CD4-positive, alpha-beta T cell (primary cell): ENCODE measurements at regions not wholly inside any gene's neighbourhood (a gene's known extent, or its start where the extent isn't known, plus 50 kb on each side); places are given as distances from the start of the nearest gene placed in this dataset.

Experiments used
- ATAC-seq: fragments of 200-7000 bp; cut with Tn5 transposase; one replicate; pipeline ENCODE4 v1.10.0; 2022; ENCODE audit warnings: mild to moderate bottlenecking; ENCODE audit not compliant: poor library complexity
- CTCF ChIA-PET: fragments of 350-600 bp; sonication (Branson Sonifier 250); formaldehyde crosslinking; loops from one replicate; lab custom pipeline; 2021; ENCODE audit warnings: antibody characterized with exemption, inconsistent platforms; lab: Charles Lee
- POLR2A ChIA-PET: fragments of 350-600 bp; sonication (Branson Sonifier 250); formaldehyde crosslinking; loops from one replicate; lab custom pipeline; 2021; ENCODE audit warnings: antibody characterized with exemption, inconsistent platforms; lab: Charles Lee
- DNase-seq, 14 experiments: peaks; one replicate each; pipeline ENCODE4 v3.0.0-alpha.2; 2013 to 2020; ENCODE audit warnings: mixed read lengths in 2 of 14
- H3K27ac ChIP-seq, 2 donors: one replicate each; pipeline versions ENCODE4 v1.5.1 to v1.7.0; 2013; ENCODE audit warnings: low read length in 2 of 2, low read depth in 1 of 2, mild to moderate bottlenecking in 1 of 2
- H3K27me3 ChIP-seq, 2 experiments: 1 replicate in 1 of 2; 2 replicates in 1 of 2; pipeline versions ENCODE4 v1.6.1 to v1.7.0; 2013; ENCODE audit warnings: low read length in 2 of 2, control low read depth in 1 of 2, mild to moderate bottlenecking in 1 of 2, moderate library complexity in 1 of 2; ENCODE audit not compliant: insufficient read depth in 2 of 2, control insufficient read depth in 1 of 2
- H3K36me3 ChIP-seq: one replicate; pipeline ENCODE4 v1.6.1; 2013; ENCODE audit warnings: low read length, control low read depth; ENCODE audit not compliant: insufficient read depth
- H3K4me1 ChIP-seq: one replicate; pipeline ENCODE4 v1.6.1; 2013; ENCODE audit warnings: low read length, control low read depth; ENCODE audit not compliant: insufficient read depth
- H3K4me3 ChIP-seq: one replicate; pipeline ENCODE4 v1.5.1; 2013; ENCODE audit warnings: mild to moderate bottlenecking, low read length, moderate library complexity
- H3K9me3 ChIP-seq, 2 experiments: 1 replicate in 1 of 2; 2 replicates in 1 of 2; pipeline versions ENCODE4 v1.6.1 to v1.7.0; 2013; ENCODE audit warnings: low read length in 2 of 2, mild to moderate bottlenecking in 2 of 2, control low read depth in 1 of 2, moderate library complexity in 1 of 2; ENCODE audit not compliant: control insufficient read depth in 1 of 2, insufficient read depth in 1 of 2
- H3K27ac Mint-ChIP-seq: one replicate; pipeline ENCODE4 v1.8.0; 2020; ENCODE audit warnings: mixed read lengths
- H3K27me3 Mint-ChIP-seq: one replicate; pipeline ENCODE4 v1.8.0; 2021; ENCODE audit warnings: mixed read lengths
- H3K36me3 Mint-ChIP-seq: one replicate; pipeline ENCODE4 v1.8.0; 2021; ENCODE audit warnings: low read depth, mixed read lengths
- H3K4me1 Mint-ChIP-seq: one replicate; pipeline ENCODE4 v1.8.0; 2021; ENCODE audit warnings: low read depth, mixed read lengths
- H3K4me3 Mint-ChIP-seq: one replicate; pipeline ENCODE4 v1.8.0; 2020; ENCODE audit warnings: mild to moderate bottlenecking, mixed read lengths
- H3K9me3 Mint-ChIP-seq: one replicate; pipeline ENCODE4 v1.8.0; 2020; ENCODE audit warnings: mixed read lengths
- intact Hi-C, 2 experiments: fragments of 100-400 bp; cut with DNase I in 1 of 2; cut with micrococcal nuclease in 1 of 2; formaldehyde crosslinking; loops; one replicate each; pipeline versions ENCODE4 v1.15.1 to v1.9.0; 2023 to 2025; cut with DNase I, micrococcal nuclease
- TF ChIP-seq, protein P1 (sequence below): fragments of 200-600 bp; IDR thresholded peaks from one replicate; pipeline ENCODE4 v1.8.0; 2022; ENCODE audit warnings: antibody characterized with exemption, mild to moderate bottlenecking

DNA sequence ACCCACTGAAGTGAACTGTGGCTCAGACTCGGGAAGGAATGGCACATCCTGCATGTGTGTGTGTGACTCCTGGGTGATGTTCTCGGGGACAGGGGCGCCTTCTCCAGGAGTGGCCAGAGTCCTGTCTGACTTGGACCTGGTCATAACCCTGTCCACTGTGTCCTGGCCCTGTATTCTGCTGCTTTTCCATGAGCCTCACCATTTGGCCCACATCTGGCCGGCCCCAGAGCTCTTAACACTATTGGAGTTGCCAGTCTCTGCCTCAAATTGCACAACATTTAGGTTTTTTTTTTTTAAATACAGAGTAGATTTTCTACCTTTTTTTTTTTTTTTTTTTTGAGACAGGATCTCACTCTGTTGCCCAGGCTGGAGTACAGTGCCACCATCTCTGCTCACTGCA lies 278.3 kb upstream of the TUT7 start:
- POLR2A ChIA-PET, result no interaction called here
- intact Hi-C loops, result loop anchor here in 1 of 2 experiments (10.0 kb wide), 1 partner anchor 692 kb away; no protein-coding TSS in a partner anchor
- Mint-ChIP-seq H3K27ac (no peak overlapping the region), H3K4me3 (no peak overlapping the region), H3K27me3 (peaks cover 36% of the 10 kb centered on the region), H3K9me3 (no peaks in the 10 kb centered on the region), H3K36me3 (no peaks in the 10 kb centered on the region), H3K4me1 (no peaks in the 10 kb centered on the region)
- H3K9me3 ChIP-seq, result peaks cover 0 to 3% of the 10 kb centered on the region in 2 experiments
- no peak for ATAC-seq
- peaks cover 0 to 3% of the 10 kb centered on the region in 2 experiments for H3K27me3 ChIP-seq
- no peaks in the 10 kb centered on the region for H3K36me3 ChIP-seq
- no peak overlapping the region for H3K27ac ChIP-seq
- no peak for DNase-seq
- H3K4me3 ChIP-seq, result no peak overlapping the region
- H3K4me1 ChIP-seq, result no peaks in the 10 kb centered on the region
- TF ChIP-seq, protein P1, sequence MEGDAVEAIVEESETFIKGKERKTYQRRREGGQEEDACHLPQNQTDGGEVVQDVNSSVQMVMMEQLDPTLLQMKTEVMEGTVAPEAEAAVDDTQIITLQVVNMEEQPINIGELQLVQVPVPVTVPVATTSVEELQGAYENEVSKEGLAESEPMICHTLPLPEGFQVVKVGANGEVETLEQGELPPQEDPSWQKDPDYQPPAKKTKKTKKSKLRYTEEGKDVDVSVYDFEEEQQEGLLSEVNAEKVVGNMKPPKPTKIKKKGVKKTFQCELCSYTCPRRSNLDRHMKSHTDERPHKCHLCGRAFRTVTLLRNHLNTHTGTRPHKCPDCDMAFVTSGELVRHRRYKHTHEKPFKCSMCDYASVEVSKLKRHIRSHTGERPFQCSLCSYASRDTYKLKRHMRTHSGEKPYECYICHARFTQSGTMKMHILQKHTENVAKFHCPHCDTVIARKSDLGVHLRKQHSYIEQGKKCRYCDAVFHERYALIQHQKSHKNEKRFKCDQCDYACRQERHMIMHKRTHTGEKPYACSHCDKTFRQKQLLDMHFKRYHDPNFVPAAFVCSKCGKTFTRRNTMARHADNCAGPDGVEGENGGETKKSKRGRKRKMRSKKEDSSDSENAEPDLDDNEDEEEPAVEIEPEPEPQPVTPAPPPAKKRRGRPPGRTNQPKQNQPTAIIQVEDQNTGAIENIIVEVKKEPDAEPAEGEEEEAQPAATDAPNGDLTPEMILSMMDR, result no peak
- CTCF ChIA-PET, result no interaction called here

- no peaks in the 10 kb centered on the region for H3K36me3 Mint-ChIP-seq
- POLR2A ChIA-PET, result no interaction called here
- H3K9me3 Mint-ChIP-seq, result no peaks in the 10 kb centered on the region
- intact Hi-C loops, result no loop called here
- Histone ChIP-seq H3K36me3 (no peaks in the 10 kb centered on the region), H3K27me3 (peaks cover 0 to 3% of the 10 kb centered on the region in 2 experiments), H3K4me3 (no peak overlapping the region), H3K9me3 (no peaks in the 10 kb centered on the region), H3K4me1 (no peaks in the 10 kb centered on the region), H3K27ac (no peak overlapping the region)
- CTCF ChIA-PET, result no interaction called here
- DNase-seq (no peak), ATAC-seq (no peak)
- H3K4me3 Mint-ChIP-seq, result no peak overlapping the region
- no peaks in the 10 kb centered on the region for H3K4me1 Mint-ChIP-seq
- TF ChIP-seq, protein P1, result no peak
- H3K27ac Mint-ChIP-seq, result no peak overlapping the region
- peaks cover 13% of the 10 kb centered on the region for H3K27me3 Mint-ChIP-seq
Measured at GRCh38 chr9:86629530-86629929, 275.3 kb upstream of the TUT7 start.

DNA sequence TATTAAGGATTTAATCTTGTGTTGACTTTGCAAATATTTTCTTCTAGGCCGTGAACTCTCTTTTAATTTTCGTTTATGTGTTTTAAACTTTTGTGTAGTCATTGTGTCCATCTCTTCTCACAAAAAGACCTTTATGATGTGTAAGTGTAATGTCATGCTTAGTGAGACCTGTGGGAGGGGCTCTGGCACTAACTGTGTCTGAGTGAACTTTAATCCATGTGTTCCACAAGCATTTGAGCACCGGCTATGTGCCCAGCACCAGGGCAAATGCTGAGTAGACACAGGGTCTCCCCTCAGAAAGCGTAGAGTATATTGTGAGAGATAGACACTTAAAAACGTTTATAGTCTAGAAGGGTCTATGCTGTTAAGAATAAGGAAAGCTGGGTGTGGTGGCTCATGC lies 272.6 kb upstream of the TUT7 start:
- POLR2A ChIA-PET, result no interaction called here
- TF ChIP-seq, protein P1, result no peak
- Histone ChIP-seq H3K4me1 (no peaks in the 10 kb centered on the region), H3K27me3 (no peaks in the 10 kb centered on the region), H3K4me3 (no peak overlapping the region), H3K9me3 (no peaks in the 10 kb centered on the region), H3K27ac (no peak overlapping the region), H3K36me3 (no peaks in the 10 kb centered on the region)
- intact Hi-C loops, result no loop called here
- CTCF ChIA-PET, result no interaction called here
- peaks cover under 1% of the 10 kb centered on the region for H3K27me3 Mint-ChIP-seq
- DNase-seq, result no peak
- H3K36me3 Mint-ChIP-seq, result no peaks in the 10 kb centered on the region
- no peak for ATAC-seq
- H3K9me3 Mint-ChIP-seq, result no peaks in the 10 kb centered on the region
- H3K4me1 Mint-ChIP-seq, result no peaks in the 10 kb centered on the region
- no peak overlapping the region for H3K4me3 Mint-ChIP-seq
- no peak overlapping the region for H3K27ac Mint-ChIP-seq
